Spleen (tissue), 11 donors: ENCODE measurements at regions not wholly inside any gene's neighbourhood (a gene's known extent, or its start where the extent isn't known, plus 50 kb on each side); places are given as distances from the start of the nearest gene placed in this dataset.

Source experiments
- DNase-seq: peaks from one replicate; pipeline ENCODE4 v3.0.0-alpha.2; 2020
- H3K27ac ChIP-seq, 8 donors: fragments of 200-600 bp; sonication (generic) in 7 of 8; 1 replicate in 4 of 8; 2 replicates in 4 of 8; pipeline versions ENCODE4 v1.5.0 to v1.8.0; 2016 to 2021; ENCODE audit warnings: inconsistent platforms in 4 of 8, mild to moderate bottlenecking in 4 of 8, moderate library complexity in 1 of 8
- H3K27me3 ChIP-seq, 7 donors: fragments of 200-600 bp; sonication (generic) in 6 of 7; replicated peaks in 1 of 7; 1 replicate in 4 of 7; 2 replicates in 3 of 7; pipeline versions ENCODE4 v1.5.0 to v1.8.0; 2016 to 2021; ENCODE audit warnings: inconsistent platforms in 3 of 7, mild to moderate bottlenecking in 1 of 7
- H3K36me3 ChIP-seq, 6 donors: fragments of 200-600 bp; sonication (generic) in 5 of 6; 1 replicate in 4 of 6; 2 replicates in 2 of 6; pipeline versions ENCODE4 v1.5.0 to v1.8.0; 2016 to 2021; ENCODE audit warnings: inconsistent platforms in 2 of 6
- H3K4me1 ChIP-seq, 6 donors: fragments of 200-600 bp; sonication (generic) in 5 of 6; 1 replicate in 3 of 6; 2 replicates in 3 of 6; pipeline versions ENCODE4 v1.5.0 to v1.8.0; 2016 to 2021; ENCODE audit warnings: inconsistent platforms in 3 of 6
- H3K4me3 ChIP-seq, 8 donors: fragments of 200-600 bp; sonication (generic) in 7 of 8; 1 replicate in 4 of 8; 2 replicates in 4 of 8; pipeline versions ENCODE4 v1.5.0 to v1.8.0; 2016 to 2021; ENCODE audit warnings: inconsistent platforms in 4 of 8, mild to moderate bottlenecking in 4 of 8, moderate library complexity in 2 of 8
- H3K9me3 ChIP-seq, 8 donors: fragments of 200-600 bp; sonication (generic) in 7 of 8; 1 replicate in 4 of 8; 2 replicates in 4 of 8; pipeline versions ENCODE4 v1.5.0 to v1.8.0; 2016 to 2021; ENCODE audit warnings: inconsistent platforms in 4 of 8
- CTCF ChIP-seq, 11 experiments: fragments of 200-600 bp in 7 of 11; fragments of 450-650 bp in 4 of 11; sonication (generic) in 4 of 11; IDR thresholded peaks in 8 of 11; conservative IDR thresholded peaks in 3 of 11; 1 replicate in 7 of 11; 2 replicates in 4 of 11; pipeline versions ENCODE4 v1.4.0 to v1.8.0; 2016 to 2021; ENCODE audit warnings: antibody characterized with exemption in 11 of 11, inconsistent platforms in 4 of 11, mild to moderate bottlenecking in 1 of 11
- POLR2A ChIP-seq, 3 donors: fragments of 450-650 bp; IDR thresholded peaks; one replicate each; pipeline ENCODE4 v1.5.1; 2017; ENCODE audit warnings: antibody characterized with exemption in 3 of 3, mild to moderate bottlenecking in 1 of 3
- POLR2AphosphoS5 ChIP-seq, 3 donors: sonication (generic); formaldehyde crosslinking; IDR thresholded peaks; one replicate each; pipeline ENCODE4 v1.5.1; 2017; ENCODE audit warnings: antibody characterized with exemption in 3 of 3
- WGBS, 5 donors: extraction: QIAGEN DNeasy Blood & Tissue Kit in 3 of 5; methylation state at CpG; one replicate each; pipeline versions ENCODE4 v1.1.5 to v1.1.7; 2013 to 2018; 5-methylcytosine and 5-hydroxymethylcytosine counted together
- intact Hi-C: fragments of 100-400 bp; cut with DNase I; formaldehyde crosslinking; loops from one replicate; pipeline ENCODE4 v1.15.0; 2023; ENCODE audit warnings: low total_unique reads
- donor health status: healthy with polysubstance abuse.
- donor health status: DM: no; HTN: no; CAD: no; lungs with moderate emphysema.
- donor health status: DM: no; HTN: no; CAD: no.
- donor health status: Bipolar disorder and iron deficiency.
- donor health status: healthy.
- donor health status: DM: no; HTN: no; CAD: no.
- donor health status: DM: yes; HTN: yes; CAD: no.

- no peaks in the 10 kb centered on the region for H3K27me3 ChIP-seq
- no peaks in the 10 kb centered on the region for H3K36me3 ChIP-seq
- 66 to 85% (median 80%) methylated on average over 7 of the region's 7 CpGs for WGBS, 5 donors
- H3K4me1 ChIP-seq: no peaks in the 10 kb centered on the region
- H3K27ac ChIP-seq: no peak overlapping the region
- no peak for DNase-seq
- H3K4me3 ChIP-seq: no peak overlapping the region
- intact Hi-C loops: no loop called here
- H3K9me3 ChIP-seq: no peaks in the 10 kb centered on the region
- TF ChIP-seq CTCF (IDR thresholded peaks at IDR 0.05 in 8 of 11, conservative IDR thresholded peaks at IDR 0.05 in 3 of 11) (no peak), POLR2A (IDR thresholded peaks at IDR 0.05) (no peak), POLR2AphosphoS5 (IDR thresholded peaks at IDR 0.05) (no peak)
These were observed 91.6 kb downstream of the FZD1 start for GRCh38 chr7:91355695-91356435.

GRCh38 chr7:91356915-91357314 lies 92.7 kb downstream of the FZD1 start:
- no peak for TF ChIP-seq POLR2A (IDR thresholded peaks at IDR 0.05)
- no peak for TF ChIP-seq POLR2AphosphoS5 (IDR thresholded peaks at IDR 0.05)
- TF ChIP-seq CTCF (IDR thresholded peaks at IDR 0.05 in 8 of 11, conservative IDR thresholded peaks at IDR 0.05 in 3 of 11): no peak
- intact Hi-C loops: no loop called here
- Histone ChIP-seq H3K27me3 (no peaks in the 10 kb centered on the region), H3K9me3 (no peaks in the 10 kb centered on the region), H3K4me3 (no peak overlapping the region), H3K36me3 (no peaks in the 10 kb centered on the region), H3K4me1 (no peaks in the 10 kb centered on the region), H3K27ac (no peak overlapping the region)
- DNase-seq: no peak

- no peaks in the 10 kb centered on the region for H3K4me1 ChIP-seq
- TF ChIP-seq CTCF (IDR thresholded peaks at IDR 0.05 in 8 of 11, conservative IDR thresholded peaks at IDR 0.05 in 3 of 11) (no peak), POLR2A (IDR thresholded peaks at IDR 0.05) (no peak), POLR2AphosphoS5 (IDR thresholded peaks at IDR 0.05) (no peak)
- H3K27ac ChIP-seq: no peak overlapping the region
- no peak for DNase-seq
- H3K27me3 ChIP-seq: no peaks in the 10 kb centered on the region
- H3K4me3 ChIP-seq: no peak overlapping the region
- no peaks in the 10 kb centered on the region for H3K9me3 ChIP-seq
- intact Hi-C loops: no loop called here
- 25 to 97% (median 86%) methylated on average over 1 of the region's 1 CpG for WGBS, 5 donors
- no peaks in the 10 kb centered on the region for H3K36me3 ChIP-seq
These were observed 93.1 kb downstream of the FZD1 start for GRCh38 chr7:91357379-91357778.

- Histone ChIP-seq H3K4me1 (no peaks in the 10 kb centered on the region), H3K4me3 (no peak overlapping the region), H3K27ac (no peak overlapping the region), H3K9me3 (no peaks in the 10 kb centered on the region), H3K36me3 (no peaks in the 10 kb centered on the region), H3K27me3 (no peaks in the 10 kb centered on the region)
- no peak for TF ChIP-seq CTCF (IDR thresholded peaks at IDR 0.05 in 8 of 11, conservative IDR thresholded peaks at IDR 0.05 in 3 of 11)
- no peak for TF ChIP-seq POLR2A (IDR thresholded peaks at IDR 0.05)
- no peak for TF ChIP-seq POLR2AphosphoS5 (IDR thresholded peaks at IDR 0.05)
- intact Hi-C loops: no loop called here
- WGBS, 5 donors: 65 to 94% (median 87%) methylated on average over 1 of the region's 1 CpG
- DNase-seq: no peak
These were observed 93.7 kb downstream of the FZD1 start for GRCh38 chr7:91357901-91358300.
